HG03520 (cell line): ENCODE measurements at regions not wholly inside any gene's neighbourhood (a gene's known extent, or its start where the extent isn't known, plus 50 kb on each side); places are given as distances from the start of the nearest gene placed in this dataset.

Source experiments
- ATAC-seq: cut with Tn5 transposase; IDR thresholded peaks from one replicate; pipeline ENCODE4 v1.9.1; 2021; ENCODE audit warnings: mild to moderate bottlenecking, moderate library complexity; ENCODE audit not compliant: unreplicated experiment

- no peak for ATAC-seq
These were observed 317.6 kb upstream of the TSHZ2 start for GRCh38 chr20:52654567-52654966.

- ATAC-seq: no peak
These were observed 319.9 kb upstream of the TSHZ2 start for GRCh38 chr20:52652271-52652670.

GRCh38 chr20:52649727-52650126 is 322.4 kb upstream of the TSHZ2 start:
- no peak for ATAC-seq

GRCh38 chr20:52645822-52646221 is 326.3 kb upstream of the TSHZ2 start:
- no peak for ATAC-seq

- ATAC-seq: no peak
These were observed 329.1 kb upstream of the TSHZ2 start for GRCh38 chr20:52643034-52643433.

GRCh38 chr20:52637201-52637600 is 335.0 kb upstream of the TSHZ2 start:
- no peak for ATAC-seq

GRCh38 chr20:52631469-52631868 is 340.7 kb upstream of the TSHZ2 start:
- ATAC-seq: no peak

- no peak for ATAC-seq
These were observed 342.0 kb upstream of the TSHZ2 start for GRCh38 chr20:52630138-52630537.

- ATAC-seq: no peak
These were observed 347.9 kb upstream of the TSHZ2 start for GRCh38 chr20:52624281-52624680.

GRCh38 chr20:52622081-52622480 is 350.1 kb upstream of the TSHZ2 start:
- ATAC-seq: no peak

- no peak for ATAC-seq
These were observed 350.8 kb upstream of the TSHZ2 start for GRCh38 chr20:52621401-52621800.

GRCh38 chr20:52619671-52620070 is 352.5 kb upstream of the TSHZ2 start:
- no peak for ATAC-seq

GRCh38 chr20:52619101-52619500 is 353.1 kb upstream of the TSHZ2 start:
- ATAC-seq: peak; percentile 74

GRCh38 chr20:52616629-52617028 is 355.5 kb upstream of the TSHZ2 start:
- ATAC-seq: no peak

GRCh38 chr20:52614051-52614863 is 357.9 kb upstream of the TSHZ2 start:
- ATAC-seq: no peak

GRCh38 chr20:52612046-52612632 is 360.0 kb upstream of the TSHZ2 start:
- ATAC-seq: no peak

GRCh38 chr20:52610749-52611148 is 361.4 kb upstream of the TSHZ2 start:
- ATAC-seq: no peak

GRCh38 chr20:52601295-52601971 is 370.7 kb upstream of the TSHZ2 start:
- no peak for ATAC-seq

GRCh38 chr20:52596256-52596655 is 375.9 kb upstream of the TSHZ2 start:
- ATAC-seq: no peak

GRCh38 chr20:52595518-52595917 is 376.6 kb upstream of the TSHZ2 start:
- ATAC-seq: no peak

- no peak for ATAC-seq
These were observed 378.5 kb upstream of the TSHZ2 start for GRCh38 chr20:52593654-52594053.

- no peak for ATAC-seq
These were observed 379.6 kb upstream of the TSHZ2 start for GRCh38 chr20:52592567-52592966.
